Astrocyte (in vitro differentiated cells and primary cell): ENCODE measurements at regions not wholly inside any gene's neighbourhood (a gene's known extent, or its start where the extent isn't known, plus 50 kb on each side); places are given as distances from the start of the nearest gene placed in this dataset.

Experiments used
- DNase-seq: peaks from one replicate; pipeline ENCODE4 v3.0.0-alpha.2; 2010; ENCODE audit warnings: low read depth
- FAIRE-seq: peaks from 2 replicates; lab custom pipeline; 2011; peaks lifted over from hg19 to GRCh38; lab: Jason Lieb, UNC
- H2AFZ ChIP-seq: 2 replicates; pipeline ENCODE4 v1.6.0; 2012; ENCODE audit warnings: low read depth, low read length, inconsistent platforms
- H3K27ac ChIP-seq: 2 replicates; pipeline ENCODE4 v1.5.1; 2011; ENCODE audit warnings: low read depth, low read length, inconsistent platforms
- H3K27me3 ChIP-seq: 2 replicates; pipeline ENCODE4 v1.6.0; 2011; ENCODE audit warnings: low read length, inconsistent platforms; ENCODE audit not compliant: insufficient read depth
- H3K36me3 ChIP-seq: 2 replicates; pipeline ENCODE4 v1.5.1; 2011; ENCODE audit warnings: low read length, inconsistent platforms; ENCODE audit not compliant: insufficient read depth
- H3K4me1 ChIP-seq: 2 replicates; pipeline ENCODE4 v1.5.1; 2011; ENCODE audit warnings: low read length, inconsistent platforms; ENCODE audit not compliant: insufficient read depth
- H3K4me2 ChIP-seq: 2 replicates; pipeline ENCODE4 v1.6.0; 2012; ENCODE audit warnings: low read length, inconsistent platforms
- H3K4me3 ChIP-seq: 2 replicates; pipeline ENCODE4 v1.5.1; 2011; ENCODE audit warnings: low read depth, mild to moderate bottlenecking, low read length, inconsistent platforms; ENCODE audit not compliant: insufficient read depth
- H3K79me2 ChIP-seq: 2 replicates; pipeline ENCODE4 v1.6.0; 2012; ENCODE audit warnings: mild to moderate bottlenecking, low read length, inconsistent platforms; ENCODE audit not compliant: insufficient read depth
- H3K9ac ChIP-seq: 2 replicates; pipeline ENCODE4 v1.6.0; 2012; ENCODE audit warnings: mild to moderate bottlenecking, low read length, inconsistent platforms
- H3K9me3 ChIP-seq: 2 replicates; pipeline ENCODE4 v1.5.1; 2012; ENCODE audit warnings: low read depth, mild to moderate bottlenecking, low read length, inconsistent platforms; ENCODE audit not compliant: insufficient read depth
- H4K20me1 ChIP-seq: 2 replicates; pipeline ENCODE4 v1.6.0; 2012; ENCODE audit warnings: low read length, inconsistent platforms; ENCODE audit not compliant: insufficient read depth
- H3K27ac Mint-ChIP-seq: one replicate; pipeline ENCODE4 v1.8.0; 2021; ENCODE audit warnings: mild to moderate bottlenecking, mixed read lengths; ENCODE audit not compliant: unreplicated experiment
- H3K27me3 Mint-ChIP-seq: one replicate; pipeline ENCODE4 v1.8.0; 2021; ENCODE audit warnings: low read depth, mixed read lengths; ENCODE audit not compliant: unreplicated experiment
- H3K36me3 Mint-ChIP-seq: one replicate; pipeline ENCODE4 v1.8.0; 2021; ENCODE audit warnings: low read depth, mixed read lengths; ENCODE audit not compliant: unreplicated experiment
- H3K4me1 Mint-ChIP-seq: one replicate; pipeline ENCODE4 v1.8.0; 2021; ENCODE audit warnings: low read depth, mixed read lengths; ENCODE audit not compliant: unreplicated experiment
- H3K4me3 Mint-ChIP-seq: one replicate; pipeline ENCODE4 v1.8.0; 2021; ENCODE audit warnings: mild to moderate bottlenecking, moderate library complexity, mixed read lengths; ENCODE audit not compliant: unreplicated experiment
- H3K9me3 Mint-ChIP-seq: one replicate; pipeline ENCODE4 v1.8.0; 2021; ENCODE audit warnings: mild to moderate bottlenecking, mixed read lengths; ENCODE audit not compliant: unreplicated experiment
- EZH2 ChIP-seq: IDR thresholded peaks from 2 replicates; pipeline ENCODE4 v1.6.1; 2012; ENCODE audit warnings: mild to moderate bottlenecking, low read length, inconsistent platforms; ENCODE audit not compliant: insufficient read depth
- TF ChIP-seq, protein P1 (sequence below): IDR thresholded peaks from 2 replicates; pipeline ENCODE4 v1.5.1; 2011; ENCODE audit warnings: low read depth, mild to moderate bottlenecking, inconsistent platforms, low read length, moderate library complexity; ENCODE audit not compliant: insufficient read depth

GRCh38 chr2:177026253-177026652, 186.3 kb upstream of the HNRNPA3 start:
- FAIRE-seq = no peak
- H3K27ac Mint-ChIP-seq = no peak overlapping the region
- Histone ChIP-seq H2AFZ (no peak overlapping the region), H3K4me3 (no peak overlapping the region), H3K27me3 (no peaks in the 10 kb centered on the region), H3K9me3 (no peaks in the 10 kb centered on the region), H3K27ac (no peak overlapping the region), H3K9ac (no peak overlapping the region), H3K4me1 (no peaks in the 10 kb centered on the region), H3K4me2 (no peak overlapping the region), H4K20me1 (no peaks in the 10 kb centered on the region), H3K36me3 (no peaks in the 10 kb centered on the region), H3K79me2 (no peaks in the 10 kb centered on the region)
- H3K4me1 Mint-ChIP-seq = no peaks in the 10 kb centered on the region
- no peak overlapping the region for H3K4me3 Mint-ChIP-seq
- no peaks in the 10 kb centered on the region for H3K9me3 Mint-ChIP-seq
- H3K36me3 Mint-ChIP-seq = peaks cover 4% of the 10 kb centered on the region
- H3K27me3 Mint-ChIP-seq = peaks cover 3% of the 10 kb centered on the region
- DNase-seq = no peak
- no peak for TF ChIP-seq EZH2
- TF ChIP-seq, protein P1, sequence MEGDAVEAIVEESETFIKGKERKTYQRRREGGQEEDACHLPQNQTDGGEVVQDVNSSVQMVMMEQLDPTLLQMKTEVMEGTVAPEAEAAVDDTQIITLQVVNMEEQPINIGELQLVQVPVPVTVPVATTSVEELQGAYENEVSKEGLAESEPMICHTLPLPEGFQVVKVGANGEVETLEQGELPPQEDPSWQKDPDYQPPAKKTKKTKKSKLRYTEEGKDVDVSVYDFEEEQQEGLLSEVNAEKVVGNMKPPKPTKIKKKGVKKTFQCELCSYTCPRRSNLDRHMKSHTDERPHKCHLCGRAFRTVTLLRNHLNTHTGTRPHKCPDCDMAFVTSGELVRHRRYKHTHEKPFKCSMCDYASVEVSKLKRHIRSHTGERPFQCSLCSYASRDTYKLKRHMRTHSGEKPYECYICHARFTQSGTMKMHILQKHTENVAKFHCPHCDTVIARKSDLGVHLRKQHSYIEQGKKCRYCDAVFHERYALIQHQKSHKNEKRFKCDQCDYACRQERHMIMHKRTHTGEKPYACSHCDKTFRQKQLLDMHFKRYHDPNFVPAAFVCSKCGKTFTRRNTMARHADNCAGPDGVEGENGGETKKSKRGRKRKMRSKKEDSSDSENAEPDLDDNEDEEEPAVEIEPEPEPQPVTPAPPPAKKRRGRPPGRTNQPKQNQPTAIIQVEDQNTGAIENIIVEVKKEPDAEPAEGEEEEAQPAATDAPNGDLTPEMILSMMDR = no peak

GRCh38 chr2:177026956-177027355, 185.6 kb upstream of the HNRNPA3 start:
- H3K79me2 ChIP-seq = no peaks in the 10 kb centered on the region
- H3K36me3 ChIP-seq = no peaks in the 10 kb centered on the region
- peaks cover 3% of the 10 kb centered on the region for H3K27me3 ChIP-seq
- Mint-ChIP-seq H3K27ac (no peak overlapping the region), H3K9me3 (no peaks in the 10 kb centered on the region), H3K27me3 (peaks cover 3% of the 10 kb centered on the region), H3K4me3 (no peak overlapping the region), H3K4me1 (no peaks in the 10 kb centered on the region), H3K36me3 (peaks cover 4% of the 10 kb centered on the region)
- DNase-seq = no peak
- H3K9ac ChIP-seq = no peak overlapping the region
- H3K27ac ChIP-seq = no peak overlapping the region
- no peaks in the 10 kb centered on the region for H3K4me1 ChIP-seq
- H3K9me3 ChIP-seq = no peaks in the 10 kb centered on the region
- no peak overlapping the region for H3K4me3 ChIP-seq
- no peak for TF ChIP-seq EZH2
- TF ChIP-seq, protein P1 = no peak
- H4K20me1 ChIP-seq = no peaks in the 10 kb centered on the region
- no peak overlapping the region for H2AFZ ChIP-seq
- FAIRE-seq = no peak
- H3K4me2 ChIP-seq = no peak overlapping the region

- H3K9me3 Mint-ChIP-seq = peaks cover 1% of the 10 kb centered on the region
- FAIRE-seq = no peak
Observed at GRCh38 chr2:177028296-177028695, 184.3 kb upstream of the HNRNPA3 start.

More at GRCh38 chr2:177028296-177028695, 184.3 kb upstream of the HNRNPA3 start:
- Histone ChIP-seq H3K4me3 (no peak overlapping the region), H2AFZ (no peak overlapping the region), H3K79me2 (no peaks in the 10 kb centered on the region), H3K9me3 (no peaks in the 10 kb centered on the region), H3K27me3 (peaks cover 3% of the 10 kb centered on the region), H3K9ac (no peak overlapping the region), H3K36me3 (no peaks in the 10 kb centered on the region), H4K20me1 (no peaks in the 10 kb centered on the region), H3K4me1 (no peaks in the 10 kb centered on the region), H3K4me2 (no peak overlapping the region), H3K27ac (no peak overlapping the region)
- Mint-ChIP-seq H3K4me1 (no peaks in the 10 kb centered on the region), H3K36me3 (peaks cover 4% of the 10 kb centered on the region), H3K27me3 (peaks cover 3% of the 10 kb centered on the region), H3K4me3 (no peak overlapping the region), H3K27ac (no peak overlapping the region)
- TF ChIP-seq, protein P1 = no peak
- TF ChIP-seq EZH2 = no peak
- no peak for DNase-seq
